Skeletal muscle cell (primary cell): ENCODE measurements at regions not wholly inside any gene's neighbourhood (a gene's known extent, or its start where the extent isn't known, plus 50 kb on each side); places are given as distances from the start of the nearest gene placed in this dataset.

Source experiments
- DNase-seq: peaks from one replicate; pipeline ENCODE4 v3.0.0-alpha.2; 2010; ENCODE audit warnings: low read depth
- H3K4me3 ChIP-seq: 2 replicates; pipeline ENCODE4 v1.5.1; 2011; ENCODE audit warnings: low read depth, mild to moderate bottlenecking, control low read depth, low read length, moderate library complexity

DNA sequence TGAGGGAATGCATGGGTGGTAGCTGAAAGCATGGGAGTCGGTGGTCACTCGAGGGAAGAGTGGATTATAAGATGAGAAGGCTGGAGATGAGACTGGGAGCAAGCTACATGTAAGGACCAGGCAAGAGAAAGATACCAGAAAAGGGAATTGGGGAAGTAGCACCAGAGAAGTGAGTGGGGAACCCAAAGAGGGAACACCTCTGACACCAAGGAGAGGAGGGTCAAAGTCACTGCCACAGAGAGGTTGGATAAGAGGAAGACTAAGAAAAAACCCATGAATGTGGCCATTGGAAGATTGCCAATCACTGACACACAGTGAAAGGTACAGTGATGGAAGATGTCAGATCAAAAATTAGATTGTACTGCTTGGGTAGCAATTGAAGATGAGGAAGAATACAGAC lies 473.9 kb downstream of the BCL11A start:
- no peak for DNase-seq

DNA sequence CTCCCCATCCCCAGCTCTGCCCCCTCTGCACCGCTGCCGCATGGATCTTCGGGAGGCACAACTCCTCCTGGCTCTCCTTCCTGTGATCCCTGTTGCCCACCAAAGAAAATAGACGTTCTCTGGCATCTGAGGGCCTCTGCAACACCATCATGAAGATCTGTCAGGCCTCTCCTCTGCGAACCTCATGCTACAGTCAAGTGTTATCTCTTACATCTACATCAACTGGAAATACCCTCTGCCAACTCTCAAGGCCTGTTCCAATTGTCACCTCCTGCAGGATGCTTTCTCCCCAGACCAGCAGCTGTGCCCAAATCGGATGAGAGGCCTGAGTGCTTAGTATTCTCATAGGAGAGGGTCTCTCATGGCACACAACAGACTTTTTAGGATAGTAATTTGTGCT lies 478.4 kb downstream of the BCL11A start:
- DNase-seq: no peak

More for the DNA sequence above, 473.9 kb downstream of the BCL11A start:
- no peak overlapping the region for H3K4me3 ChIP-seq

DNA sequence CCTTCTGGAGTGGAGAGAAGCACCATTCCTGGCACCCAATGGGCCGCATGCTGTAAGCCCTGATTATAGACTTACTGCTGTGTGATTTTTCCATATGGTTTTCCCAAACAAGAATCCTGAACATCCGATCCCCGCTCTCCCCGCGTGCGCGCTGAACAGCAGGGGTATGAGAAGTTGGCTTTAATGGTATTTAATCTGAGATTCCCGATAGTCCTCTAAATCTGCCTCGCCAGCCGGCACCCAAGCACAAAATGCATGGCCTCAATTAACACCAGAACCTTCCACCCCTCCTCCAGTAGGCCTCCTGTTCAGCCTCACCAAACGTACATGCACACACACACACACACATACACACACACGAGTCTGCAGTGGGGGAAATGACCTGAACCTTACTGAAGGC lies 480.3 kb downstream of the BCL11A start:
- no peak for DNase-seq
- H3K4me3 ChIP-seq: no peak overlapping the region

More for the DNA sequence above, 478.4 kb downstream of the BCL11A start:
- H3K4me3 ChIP-seq: no peak overlapping the region

DNA sequence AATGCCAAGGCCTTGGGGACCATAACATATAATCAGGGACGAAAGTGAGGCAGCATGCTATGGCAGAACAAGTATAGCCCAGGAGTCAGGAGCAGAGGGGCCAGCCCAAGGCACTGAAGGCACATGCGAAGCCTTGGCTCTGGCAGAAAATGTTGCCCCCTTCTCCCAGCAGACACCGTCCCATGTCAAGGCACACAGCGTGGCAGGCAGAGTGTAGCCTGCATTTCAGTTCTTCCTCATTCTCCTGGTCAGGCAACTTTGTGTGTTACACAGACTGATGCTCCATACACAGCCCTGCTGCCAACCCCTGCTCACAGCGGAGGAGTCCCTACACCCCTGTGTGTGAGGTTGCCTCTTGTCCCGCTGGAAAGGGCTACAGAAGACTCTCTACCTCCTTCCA lies 480.8 kb downstream of the BCL11A start:
- H3K4me3 ChIP-seq: no peak overlapping the region
- DNase-seq: no peak

DNA sequence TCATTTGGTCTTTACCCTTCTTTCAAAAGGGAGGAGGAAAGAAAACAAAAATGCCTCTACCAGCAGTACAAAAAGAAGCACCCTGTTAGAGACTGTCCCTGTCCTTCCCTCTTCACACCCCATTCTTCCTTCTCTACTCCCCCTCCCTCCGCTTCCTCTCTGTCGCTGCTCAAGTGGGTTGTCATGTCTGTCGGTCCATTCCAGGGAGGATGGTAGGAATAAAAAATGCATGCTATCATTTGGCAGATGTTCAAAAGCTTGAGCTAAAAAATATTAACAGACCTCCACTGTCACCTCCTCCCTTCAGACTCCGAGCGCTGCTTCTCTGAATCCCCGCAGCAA lies 482.0 kb downstream of the BCL11A start:
- no peak overlapping the region for H3K4me3 ChIP-seq
- DNase-seq: no peak

DNA sequence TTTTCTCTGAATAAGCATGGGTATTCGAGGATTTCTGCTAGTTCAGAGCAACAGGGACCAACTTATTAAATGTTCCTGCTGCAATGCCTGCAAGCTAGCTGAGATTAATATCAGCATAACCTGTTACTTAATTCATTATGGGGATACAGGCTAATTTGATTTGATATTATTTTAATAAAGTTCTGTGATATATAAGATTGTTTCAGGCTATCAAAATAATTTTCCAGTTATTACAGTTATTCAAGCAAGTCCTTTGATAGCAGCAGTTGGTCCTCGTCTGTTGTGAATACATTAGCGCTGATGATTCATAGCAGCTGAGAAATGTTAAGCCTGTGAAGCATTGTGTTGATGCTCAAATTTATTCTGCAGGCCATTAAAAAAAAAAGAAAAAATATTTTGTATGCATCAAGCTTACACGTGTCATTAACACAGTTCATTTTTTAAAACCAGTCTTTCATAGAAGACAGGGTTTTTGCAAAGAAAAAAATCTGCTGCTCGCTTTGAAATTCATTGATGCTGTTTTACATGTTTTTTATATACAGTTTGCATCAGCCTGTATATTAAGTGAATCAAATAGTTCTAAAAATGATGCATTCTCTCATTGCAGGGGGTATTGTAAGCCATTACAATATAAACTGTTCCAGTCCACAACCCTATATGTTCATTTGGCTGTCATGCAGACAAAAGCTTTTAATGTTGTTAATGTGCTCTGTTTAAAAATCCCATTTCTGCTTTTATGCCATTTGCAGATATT lies 482.5 kb downstream of the BCL11A start:
- no peak overlapping the region for H3K4me3 ChIP-seq
- no peak for DNase-seq

DNA sequence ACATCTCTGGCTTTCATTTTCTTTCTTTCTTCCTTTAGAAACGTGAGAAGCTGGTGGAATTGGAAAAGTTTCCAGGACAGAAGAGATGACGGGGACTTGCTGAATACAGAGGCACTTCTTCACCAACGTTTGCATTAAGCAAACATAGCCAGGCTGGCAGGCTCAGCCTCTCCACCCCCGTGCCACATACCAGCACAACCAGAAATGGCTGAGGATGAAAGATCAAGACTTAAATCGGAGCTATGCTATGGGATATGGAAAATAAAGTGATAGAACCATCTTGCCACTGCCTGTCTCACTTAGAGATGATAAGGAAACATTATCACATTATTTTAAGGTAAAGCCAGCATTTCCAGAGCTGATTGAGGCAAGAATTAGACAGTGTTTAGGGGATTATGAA lies 483.3 kb downstream of the BCL11A start:
- no peak overlapping the region for H3K4me3 ChIP-seq
- no peak for DNase-seq

DNA sequence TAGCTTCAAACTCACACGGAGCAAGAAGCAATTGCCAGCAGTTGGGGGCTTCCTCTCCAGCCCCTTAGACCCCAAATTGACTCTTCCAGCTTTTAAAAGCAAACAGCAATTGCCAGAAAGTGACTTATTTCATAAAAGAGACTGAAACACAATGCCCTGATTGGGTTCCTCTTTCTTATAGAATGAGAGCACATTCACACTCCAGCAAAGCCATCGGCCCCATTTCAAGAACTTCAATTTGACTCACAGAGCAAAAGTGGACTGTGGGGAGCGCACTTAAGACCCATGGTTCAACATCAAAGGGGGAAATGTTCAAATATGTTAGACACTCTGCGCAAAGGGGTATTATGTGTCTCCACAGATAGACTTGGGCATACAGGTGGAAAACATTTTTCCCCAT lies 484.7 kb downstream of the BCL11A start:
- no peak for DNase-seq
- no peak overlapping the region for H3K4me3 ChIP-seq

DNA sequence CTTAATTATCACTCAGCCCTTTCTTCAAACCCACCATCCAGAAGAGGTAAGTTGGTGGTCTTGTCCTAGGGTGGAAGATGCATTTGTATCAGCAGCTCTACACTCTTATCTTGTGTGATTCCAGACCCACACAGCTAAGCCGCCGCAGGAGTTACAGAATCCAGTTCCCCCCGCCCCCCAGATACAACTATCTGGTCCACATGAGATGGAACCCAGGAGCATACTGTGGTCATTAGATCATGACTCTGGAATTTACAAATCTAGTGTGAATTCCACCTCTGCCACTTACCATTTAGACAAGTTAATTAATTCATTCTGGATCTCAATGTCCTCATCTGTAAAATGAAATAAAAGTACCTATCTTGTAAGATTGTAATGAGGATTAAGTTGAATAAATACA lies 486.4 kb downstream of the BCL11A start:
- no peak overlapping the region for H3K4me3 ChIP-seq
- no peak for DNase-seq

DNA sequence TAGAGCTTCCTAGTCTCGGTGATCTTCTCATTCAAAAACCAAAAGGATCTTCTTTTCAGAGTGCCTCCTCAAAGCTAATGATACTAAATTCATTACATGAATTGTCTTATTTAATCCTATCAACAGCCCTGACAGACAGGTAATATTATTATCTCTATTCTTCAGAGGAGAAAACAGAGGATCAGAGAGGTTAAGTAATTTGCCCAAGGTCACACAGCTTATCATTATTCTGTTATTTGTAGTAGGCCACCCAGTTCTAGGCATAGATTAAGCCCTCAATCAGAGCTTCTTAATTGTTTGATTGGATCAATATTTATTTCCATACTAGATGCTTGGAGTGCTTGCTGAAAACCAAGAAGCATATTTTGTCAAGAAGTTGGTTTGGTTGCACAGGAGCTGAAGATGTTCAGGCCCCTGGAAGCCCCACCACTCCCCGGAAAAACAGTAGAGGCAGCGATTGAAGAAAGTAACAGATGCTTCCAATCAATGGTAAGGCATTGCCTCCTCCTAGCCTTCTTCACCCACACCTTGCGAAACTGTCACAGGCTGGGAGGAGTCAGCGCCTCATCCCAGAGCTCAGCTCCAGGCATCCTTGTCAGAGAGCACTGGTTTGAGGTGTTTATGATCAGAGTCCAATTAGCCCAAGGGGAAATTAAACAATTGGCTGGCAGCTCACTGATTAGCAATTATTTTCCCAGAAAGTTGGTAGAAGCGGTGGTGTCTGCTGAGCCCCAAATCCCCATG lies 487.2 kb downstream of the BCL11A start:
- DNase-seq: no peak
- H3K4me3 ChIP-seq: no peak overlapping the region

DNA sequence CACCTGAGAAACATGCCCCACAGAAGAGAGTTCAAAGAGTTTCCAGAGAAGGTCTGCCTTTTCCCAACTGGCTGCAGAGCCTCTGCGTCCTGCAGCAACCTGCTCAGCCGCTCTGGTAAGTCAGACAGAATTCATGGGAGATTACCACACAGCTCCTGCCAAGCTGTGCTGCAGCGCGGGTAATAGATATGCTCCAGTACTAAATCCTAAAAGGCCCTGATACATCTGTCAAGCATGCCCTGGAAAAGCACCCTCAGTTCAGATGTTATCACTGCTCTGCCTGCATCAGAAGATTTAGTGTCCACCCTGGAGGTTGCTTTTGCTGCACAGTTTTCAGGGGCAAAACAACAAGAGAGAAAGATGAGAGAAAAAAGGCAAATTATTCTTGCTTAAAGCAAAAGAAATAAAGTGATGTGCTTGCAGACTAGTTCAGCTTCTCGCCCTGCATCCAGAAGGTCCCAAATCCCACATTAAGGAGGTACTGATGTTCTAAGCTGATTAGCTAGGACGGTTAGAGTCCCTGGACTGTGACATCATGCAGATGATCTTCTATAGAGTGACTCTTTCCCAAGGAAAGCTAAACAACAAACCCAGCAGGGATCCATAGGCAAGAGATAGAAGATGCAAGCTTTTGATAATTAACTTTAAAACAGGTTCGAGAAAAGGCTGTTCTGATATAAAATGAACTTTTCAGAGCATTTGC lies 488.6 kb downstream of the BCL11A start:
- no peak for DNase-seq
- no peak overlapping the region for H3K4me3 ChIP-seq

DNA sequence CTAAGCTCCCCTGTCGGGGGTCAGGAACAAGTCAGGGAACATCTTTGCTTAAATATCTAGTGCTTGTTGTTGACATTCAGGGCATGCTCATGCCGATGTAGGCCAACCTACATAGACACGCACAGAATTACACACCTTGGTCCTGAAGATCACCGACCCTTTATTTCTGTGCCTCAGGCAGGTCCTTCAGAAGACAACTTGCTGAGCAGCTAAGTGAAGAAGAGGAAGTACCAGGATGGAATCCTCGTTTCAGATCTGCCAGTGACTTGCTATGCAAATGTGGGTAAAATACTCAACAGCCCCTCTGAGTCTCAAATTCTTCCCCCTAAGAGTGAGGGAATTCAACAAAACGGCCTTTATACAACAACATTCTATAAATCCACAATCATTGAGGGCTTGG lies 494.7 kb downstream of the BCL11A start:
- DNase-seq: no peak
- H3K4me3 ChIP-seq: no peak overlapping the region

DNA sequence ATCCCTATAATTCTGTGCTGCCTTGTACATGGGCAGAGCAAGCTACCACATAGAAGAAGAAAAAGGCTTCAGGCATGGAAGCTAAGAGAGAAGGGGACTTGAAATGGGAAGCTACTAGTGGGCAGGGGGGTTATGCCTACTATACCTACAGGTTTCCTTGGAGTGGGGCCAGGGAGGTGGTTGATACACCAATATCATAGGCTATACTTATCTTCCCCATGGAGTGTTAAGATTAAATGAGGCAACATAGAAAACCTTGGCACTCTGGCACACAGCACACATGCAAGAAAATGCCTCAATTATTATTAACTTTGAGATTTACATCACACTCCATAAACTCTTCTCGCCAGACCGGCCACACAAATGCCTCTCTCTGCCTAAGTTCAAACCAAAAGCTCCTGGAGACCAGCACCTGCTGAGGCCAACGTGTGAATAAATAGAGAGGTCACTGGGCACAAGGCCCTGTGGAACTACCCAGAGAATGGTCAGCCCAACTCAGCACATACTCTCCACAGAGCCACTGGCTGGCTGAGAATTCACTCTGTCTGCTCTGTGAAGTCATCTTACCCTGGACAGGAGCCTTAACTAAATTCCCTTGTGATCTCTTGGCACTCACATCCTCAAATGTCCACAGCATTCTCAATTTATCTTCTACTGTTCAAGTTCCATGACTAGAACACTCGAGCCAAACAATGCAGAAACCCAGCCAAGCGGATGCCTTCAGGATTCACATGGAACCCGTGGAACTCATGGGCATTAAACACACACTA lies 498.7 kb downstream of the BCL11A start:
- no peak overlapping the region for H3K4me3 ChIP-seq
- DNase-seq: no peak

DNA sequence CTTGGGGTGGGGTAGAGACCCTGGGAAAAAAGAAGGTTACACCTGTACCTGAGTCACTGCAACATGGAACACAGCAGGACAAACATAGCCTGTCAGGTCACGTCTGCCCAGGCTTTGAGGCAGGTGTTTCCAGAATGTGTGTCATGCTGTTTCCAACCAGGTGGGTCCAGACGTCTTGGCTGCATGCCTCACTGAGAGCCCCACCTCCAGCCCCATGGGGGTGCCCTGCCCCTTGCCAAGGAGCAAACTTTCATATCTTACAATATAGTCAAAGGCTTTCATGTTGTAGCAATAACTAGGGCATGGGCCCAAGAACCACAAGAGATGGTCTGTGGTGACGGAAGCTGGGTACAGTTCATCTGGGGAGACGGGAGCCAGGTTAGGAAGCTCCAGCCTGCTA lies 499.7 kb downstream of the BCL11A start:
- DNase-seq: no peak
- no peak overlapping the region for H3K4me3 ChIP-seq

DNA sequence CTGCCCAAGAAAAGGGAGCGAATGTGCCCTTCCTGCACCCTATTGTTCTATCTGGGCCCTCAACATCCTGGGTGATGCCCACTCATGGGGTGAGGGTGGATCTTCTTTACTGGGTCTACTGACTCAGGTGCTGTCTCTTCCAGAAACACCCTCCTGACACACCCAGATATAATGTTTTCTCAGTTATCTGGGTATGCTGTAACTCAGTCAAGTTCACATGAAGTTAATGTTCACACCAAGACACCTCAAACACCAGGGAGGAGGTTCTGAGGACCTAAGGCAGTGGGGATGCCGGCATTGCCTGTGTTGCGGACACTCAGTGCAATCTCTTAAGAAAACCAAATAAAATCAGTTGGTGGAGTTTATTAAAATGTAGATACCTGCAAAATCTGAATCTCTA lies 500.9 kb downstream of the BCL11A start:
- H3K4me3 ChIP-seq: no peak overlapping the region
- no peak for DNase-seq

DNA sequence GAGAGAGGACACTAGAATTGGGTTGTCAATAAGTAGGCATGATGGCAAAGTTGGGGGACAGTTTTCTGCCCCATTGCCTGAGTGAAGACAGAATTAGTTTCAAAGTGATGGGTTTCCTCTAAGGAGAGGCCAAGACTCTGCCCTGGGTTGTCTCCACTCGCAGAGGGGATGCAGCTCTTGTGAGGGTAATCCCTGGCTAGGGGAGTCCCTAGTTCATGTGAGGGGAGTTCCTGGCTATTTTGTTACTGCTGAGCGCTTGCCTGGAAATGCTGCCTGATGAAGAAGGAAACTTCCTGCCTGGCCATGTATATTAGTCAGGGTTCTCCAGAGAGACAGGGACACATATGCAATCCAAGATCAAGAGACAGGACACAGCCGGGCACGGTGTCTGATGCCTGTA lies 501.5 kb downstream of the BCL11A start:
- H3K4me3 ChIP-seq: no peak overlapping the region

DNA sequence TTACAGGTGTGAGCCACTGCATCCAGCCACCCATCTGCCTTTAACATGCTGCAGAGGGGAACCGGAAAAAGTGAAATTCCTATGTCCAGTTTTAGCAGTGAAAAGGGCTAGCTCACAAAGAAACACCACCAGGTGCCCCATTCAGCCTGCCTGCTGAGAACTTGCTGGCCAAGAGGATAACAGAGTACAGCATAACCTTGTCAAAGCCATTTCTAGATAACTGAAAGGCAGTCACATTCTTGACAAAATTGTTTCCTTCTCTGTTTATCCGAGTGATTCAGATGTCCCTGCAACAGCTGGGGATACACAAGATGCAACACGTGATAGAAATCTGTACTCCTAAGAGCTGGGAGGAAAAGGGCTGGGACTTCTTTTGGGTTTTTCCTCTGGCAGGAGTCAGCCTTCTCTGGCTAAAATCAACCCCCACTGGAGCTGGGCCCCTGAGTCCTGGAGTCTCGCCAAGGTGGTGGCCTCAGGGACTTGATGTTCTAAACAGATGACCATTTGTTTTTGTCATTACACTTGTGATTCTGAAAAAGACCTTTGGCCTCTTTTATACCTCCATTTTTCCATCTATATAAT lies 505.4 kb downstream of the BCL11A start:
- H3K4me3 ChIP-seq: no peak overlapping the region
- DNase-seq: no peak

More for the DNA sequence above, 501.5 kb downstream of the BCL11A start:
- DNase-seq: no peak

DNA sequence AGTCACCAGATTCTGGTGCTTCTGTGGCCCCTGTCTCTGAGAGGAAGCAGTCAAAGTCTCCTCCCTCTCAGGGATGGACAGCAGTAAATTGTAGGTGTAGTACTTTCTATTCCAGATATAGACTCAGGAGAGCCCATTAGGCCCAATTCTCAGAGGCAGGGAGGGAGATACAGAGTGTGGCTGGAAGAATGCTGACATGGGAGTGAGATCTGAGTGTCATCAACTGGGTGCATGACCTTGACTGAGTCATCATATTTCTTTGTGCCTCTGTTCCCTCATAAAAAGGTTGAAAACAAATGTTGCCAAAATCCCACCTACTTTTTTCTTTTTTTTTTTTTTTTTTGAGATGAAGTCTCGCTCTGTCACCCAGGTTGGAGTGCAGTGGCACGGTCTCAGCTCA lies 506.1 kb downstream of the BCL11A start:
- H3K4me3 ChIP-seq: no peak overlapping the region
- no peak for DNase-seq

DNA sequence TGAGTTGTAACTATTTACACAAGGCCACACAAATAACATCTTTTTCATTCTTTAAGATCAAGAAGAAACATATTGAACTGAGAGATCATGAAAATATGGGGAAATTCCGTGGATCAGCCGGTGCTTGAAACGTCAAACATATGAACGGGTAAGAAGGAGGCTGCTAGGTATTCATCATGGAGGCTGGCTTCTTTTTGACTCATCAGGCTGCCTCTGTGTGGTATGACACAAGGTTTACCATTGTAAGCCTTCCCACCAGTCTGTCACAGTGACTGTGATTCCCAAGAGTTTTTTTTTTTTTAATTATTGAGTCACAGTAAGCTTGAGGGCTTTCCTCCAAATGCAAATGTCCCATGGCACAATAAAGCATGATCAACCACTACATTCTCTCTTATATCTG lies 506.9 kb downstream of the BCL11A start:
- no peak overlapping the region for H3K4me3 ChIP-seq
- no peak for DNase-seq

DNA sequence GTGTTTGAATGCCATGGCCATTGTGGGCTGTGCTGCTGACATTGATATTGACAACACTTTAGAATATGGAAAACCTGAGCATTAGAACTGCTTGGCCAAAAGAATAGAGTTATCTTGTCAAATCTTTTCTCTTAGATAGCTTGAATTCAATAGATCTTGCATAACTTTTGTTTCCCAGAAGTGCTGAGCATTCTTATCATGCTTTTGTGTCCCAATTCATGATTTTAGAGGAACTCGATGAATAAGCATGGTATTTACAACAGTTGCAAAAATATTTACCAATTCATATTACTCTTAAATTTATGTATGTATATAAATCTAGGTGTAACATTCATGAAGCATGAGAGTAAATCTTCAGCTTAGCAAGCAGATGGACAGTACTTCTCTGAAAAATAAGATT lies 508.0 kb downstream of the BCL11A start:
- no peak overlapping the region for H3K4me3 ChIP-seq
- no peak for DNase-seq
